Eye (tissue), 1 donor: ENCODE measurements at regions not wholly inside any gene's neighbourhood (a gene's known extent, or its start where the extent isn't known, plus 50 kb on each side); places are given as distances from the start of the nearest gene placed in this dataset.
A peak's percentile ranks its signal among the peaks of the same experiment; 100 is the strongest.

Experiments
- DNase-seq: peaks from one replicate; pipeline ENCODE4 v3.0.0-alpha.2; 2015

DNA sequence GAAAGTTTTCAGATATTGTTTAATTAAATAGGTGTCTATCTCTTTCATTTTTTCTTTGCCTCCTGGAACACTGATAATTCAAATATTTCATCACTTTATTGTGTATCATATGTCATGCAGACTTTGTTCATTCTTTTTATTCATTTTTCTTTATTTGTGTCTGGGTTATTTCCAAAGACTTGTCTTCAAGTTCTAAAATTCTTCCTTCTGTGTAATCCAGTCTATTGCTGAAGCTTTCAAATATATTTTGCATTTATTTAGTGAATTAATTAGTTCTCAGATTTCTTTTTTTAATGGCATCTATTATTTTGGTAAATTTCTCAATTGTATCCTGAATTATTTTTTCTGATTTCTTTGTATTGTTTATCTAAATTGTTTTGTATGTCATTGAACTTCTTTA is 70.1 kb downstream of the ZNF330 start:
- no peak for DNase-seq

GRCh38 chr4:141294306-141294705 is 73.6 kb downstream of the ZNF330 start:
- no peak for DNase-seq

- DNase-seq = peak; percentile 52
Observed at GRCh38 chr4:141301216-141301615, 80.5 kb downstream of the ZNF330 start.

DNA sequence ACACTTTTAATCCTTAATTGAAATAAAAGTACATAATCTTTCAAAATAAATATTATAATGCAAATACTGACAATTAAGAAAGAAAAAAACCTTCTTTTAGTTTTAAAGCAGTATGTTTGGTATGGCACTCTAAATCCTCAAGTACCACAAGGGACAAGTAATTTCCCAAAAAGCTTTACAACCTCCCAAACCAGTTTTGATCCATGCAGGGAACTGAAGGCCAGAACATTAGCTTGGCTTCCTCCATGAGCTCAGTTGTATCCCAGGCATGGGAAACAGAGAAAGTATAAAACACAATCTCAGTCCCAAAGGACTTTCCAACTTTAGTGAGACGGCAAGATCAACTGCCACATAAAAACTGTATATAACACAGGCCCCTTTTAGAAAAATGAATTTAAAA is 82.2 kb downstream of the ZNF330 start:
- DNase-seq = no peak

GRCh38 chr4:141304346-141304745 is 83.7 kb downstream of the ZNF330 start:
- DNase-seq = no peak

DNA sequence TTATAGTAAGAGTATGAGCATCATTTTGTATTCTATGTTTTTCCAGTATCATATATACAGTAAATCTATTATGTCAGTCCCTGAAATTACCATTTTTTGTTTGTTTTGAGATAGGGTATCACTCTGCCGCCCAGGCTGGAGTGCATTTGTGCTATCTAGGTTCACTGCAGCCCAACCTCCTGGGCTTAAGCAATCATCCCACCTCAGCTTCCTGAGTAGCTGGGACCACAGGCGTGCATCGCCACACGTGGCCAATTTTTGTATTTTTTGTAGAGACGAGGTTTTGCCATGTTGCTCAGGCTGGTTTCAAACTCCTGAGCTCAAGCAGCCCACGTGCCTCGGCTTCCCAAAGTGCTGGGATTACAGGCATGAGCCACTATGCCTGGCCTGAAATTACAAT is 85.6 kb downstream of the ZNF330 start:
- DNase-seq = no peak

GRCh38 chr4:141307241-141307689 is 86.6 kb downstream of the ZNF330 start:
- DNase-seq = peak; percentile 80

DNA sequence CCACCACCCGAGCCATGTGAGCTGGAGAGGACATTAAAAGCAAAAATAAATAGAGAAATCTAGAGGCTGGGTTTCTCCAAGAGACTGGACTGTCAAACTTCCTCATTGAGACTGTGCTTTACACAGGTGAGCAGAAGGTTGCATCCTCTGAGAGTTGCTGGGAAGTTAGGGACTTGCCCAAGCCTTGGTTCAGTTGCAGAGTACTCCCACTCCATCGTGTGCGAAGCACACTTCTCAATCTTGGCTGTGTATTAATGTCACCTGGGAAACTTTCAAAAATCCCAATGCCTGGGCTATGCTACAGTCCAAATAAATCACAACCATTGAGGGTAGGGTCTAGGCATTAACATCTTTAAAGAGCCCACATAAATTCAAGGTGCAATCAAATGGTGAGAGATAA is 89.2 kb downstream of the ZNF330 start:
- DNase-seq = no peak

DNA sequence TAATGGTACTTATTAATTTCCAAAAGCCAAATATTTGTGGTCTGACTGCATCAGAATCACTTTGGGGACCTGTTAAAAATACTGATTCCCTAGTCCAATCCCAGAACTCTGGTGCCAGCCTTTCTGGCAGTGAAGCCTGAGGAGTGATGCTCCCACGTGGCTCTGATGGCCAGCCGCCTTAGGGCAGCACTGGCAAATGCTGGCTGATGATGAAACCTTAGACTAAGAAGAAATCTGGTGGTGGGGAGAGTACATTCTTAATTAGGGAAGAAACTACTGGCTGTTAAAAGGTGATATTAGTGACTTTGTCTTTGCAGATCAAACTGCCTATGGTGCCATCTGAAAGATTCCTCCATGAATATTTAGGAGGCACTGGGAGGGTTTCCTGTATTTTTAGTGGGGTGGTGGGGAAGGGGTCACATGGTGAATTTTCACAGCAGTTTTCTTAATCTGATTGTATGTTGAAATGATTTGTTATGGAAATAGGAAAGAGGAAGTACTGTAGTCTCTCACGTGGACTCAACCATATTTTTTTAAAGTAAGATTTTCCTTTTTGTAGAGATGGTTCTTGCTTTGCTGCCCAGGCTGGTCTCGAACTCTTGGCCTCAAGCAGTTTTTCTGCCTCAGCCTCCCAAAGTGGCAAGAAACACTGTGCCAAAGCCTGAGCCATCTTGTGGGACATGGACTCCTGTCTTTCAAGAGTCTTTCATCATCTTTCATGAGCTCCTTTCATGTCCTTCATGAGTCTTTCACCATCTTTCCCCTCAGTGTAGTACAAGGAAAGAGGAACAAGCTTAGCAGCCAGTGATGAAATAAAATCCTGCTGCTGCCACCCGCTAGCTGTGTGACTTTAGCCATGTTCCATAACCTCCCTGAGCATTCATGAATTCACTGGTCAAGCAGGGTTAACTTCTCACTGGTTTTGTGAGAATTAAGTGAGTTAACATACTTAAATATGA is 90.8 kb downstream of the ZNF330 start:
- DNase-seq = no peak

DNA sequence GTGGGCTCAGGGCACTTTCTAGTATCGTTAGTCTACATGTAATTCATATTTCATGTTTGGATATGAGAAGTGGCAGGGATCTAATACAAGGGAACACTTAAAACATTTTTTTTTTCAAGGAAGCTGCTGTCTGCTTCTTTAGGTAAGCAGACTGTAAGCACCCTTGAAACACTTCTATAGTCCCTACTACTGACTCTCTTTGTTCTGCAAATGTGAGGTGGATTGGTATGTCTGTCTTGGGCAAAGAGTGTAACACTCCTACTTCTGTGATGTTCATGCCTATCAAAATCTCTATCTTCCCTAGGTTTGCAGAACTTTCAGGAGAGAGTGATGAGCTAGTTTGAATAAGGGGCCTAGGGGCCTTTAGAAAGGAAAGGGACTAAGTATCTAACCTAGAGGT is 93.9 kb downstream of the ZNF330 start:
- DNase-seq = no peak

GRCh38 chr4:141328560-141329173 is 108.0 kb downstream of the ZNF330 start:
- DNase-seq = no peak

- DNase-seq = no peak
Observed at GRCh38 chr4:141329174-141329569, 108.5 kb downstream of the ZNF330 start.

GRCh38 chr4:141330616-141331015 is 109.9 kb downstream of the ZNF330 start:
- DNase-seq = no peak

DNA sequence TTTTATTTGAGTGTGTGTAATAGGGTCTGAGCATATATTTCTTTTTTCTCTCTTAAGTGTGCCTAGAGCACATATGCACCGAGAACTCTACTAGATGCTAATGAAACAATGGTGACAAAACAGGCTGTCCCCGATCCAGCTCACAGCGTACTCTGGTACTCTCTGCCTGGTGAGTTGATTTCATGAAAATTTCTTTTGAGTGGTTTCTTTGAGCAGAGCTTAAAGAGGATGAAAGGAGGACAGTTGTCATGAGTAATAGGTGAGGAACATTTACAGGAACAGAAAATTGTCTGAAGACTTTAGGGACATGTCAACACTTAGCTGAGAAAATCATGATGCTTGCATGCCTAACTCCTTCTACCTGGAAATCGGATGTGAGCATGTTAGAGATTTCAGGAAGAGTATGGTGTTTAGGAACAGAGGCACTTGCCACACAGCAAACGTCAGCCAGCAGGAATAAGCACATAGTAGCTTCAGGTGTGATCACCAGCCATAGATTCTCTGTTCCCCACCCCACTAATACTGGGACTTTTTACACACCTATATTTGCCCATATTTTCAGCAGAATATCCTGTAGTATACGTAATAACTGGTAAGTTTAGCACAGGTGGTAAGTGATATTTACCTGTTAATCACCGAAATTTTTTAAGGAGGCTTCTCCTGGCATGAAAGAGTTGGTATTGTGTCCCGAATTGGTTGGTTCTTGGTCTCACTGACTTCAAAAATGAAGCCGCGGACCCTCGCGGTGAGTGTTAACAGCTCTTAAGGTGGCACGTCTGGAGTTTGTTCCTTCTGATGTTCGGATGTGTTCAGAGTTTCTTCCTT is 111.1 kb downstream of the ZNF330 start:
- no peak for DNase-seq

DNA sequence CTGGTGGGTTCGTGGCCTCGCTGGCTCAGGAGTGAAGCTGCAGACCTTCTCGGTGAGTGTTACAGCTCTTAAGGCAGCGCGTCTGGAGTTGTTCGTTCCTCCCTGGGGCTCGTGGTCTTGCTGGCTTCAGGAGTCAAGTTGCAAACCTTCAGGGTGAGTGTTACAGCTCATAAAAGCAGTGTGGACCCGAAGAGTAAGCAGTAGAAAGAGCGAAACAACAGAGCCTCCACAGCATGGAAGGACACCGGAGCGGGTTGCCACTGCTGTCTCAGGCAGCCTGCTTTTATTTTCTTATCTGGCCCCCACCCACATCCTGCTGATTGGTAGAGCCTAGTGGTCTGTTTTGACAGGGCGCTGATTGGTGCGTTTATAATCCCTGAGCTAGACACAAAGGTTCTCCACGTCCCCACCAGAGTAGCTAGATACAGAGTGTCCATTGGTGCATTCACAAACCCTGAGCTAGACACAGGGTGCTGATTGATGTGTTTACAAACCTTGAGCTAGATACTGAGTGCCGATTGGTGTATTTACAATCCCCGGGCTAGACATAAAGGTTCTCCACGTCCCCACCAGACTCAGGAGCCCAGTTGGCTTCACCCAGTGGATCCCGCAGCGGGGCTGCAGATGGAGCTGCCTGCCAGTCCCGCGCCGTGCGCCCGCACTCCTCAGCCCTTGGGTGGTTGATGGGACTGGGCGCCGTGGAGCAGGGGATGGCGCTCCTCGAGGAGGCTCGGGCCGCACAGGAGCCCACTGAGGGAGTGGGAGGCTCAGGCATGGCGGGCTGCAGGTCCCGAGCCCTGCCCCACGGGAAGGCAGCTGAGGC is 111.9 kb downstream of the ZNF330 start:
- peak; percentile 22 for DNase-seq

DNA sequence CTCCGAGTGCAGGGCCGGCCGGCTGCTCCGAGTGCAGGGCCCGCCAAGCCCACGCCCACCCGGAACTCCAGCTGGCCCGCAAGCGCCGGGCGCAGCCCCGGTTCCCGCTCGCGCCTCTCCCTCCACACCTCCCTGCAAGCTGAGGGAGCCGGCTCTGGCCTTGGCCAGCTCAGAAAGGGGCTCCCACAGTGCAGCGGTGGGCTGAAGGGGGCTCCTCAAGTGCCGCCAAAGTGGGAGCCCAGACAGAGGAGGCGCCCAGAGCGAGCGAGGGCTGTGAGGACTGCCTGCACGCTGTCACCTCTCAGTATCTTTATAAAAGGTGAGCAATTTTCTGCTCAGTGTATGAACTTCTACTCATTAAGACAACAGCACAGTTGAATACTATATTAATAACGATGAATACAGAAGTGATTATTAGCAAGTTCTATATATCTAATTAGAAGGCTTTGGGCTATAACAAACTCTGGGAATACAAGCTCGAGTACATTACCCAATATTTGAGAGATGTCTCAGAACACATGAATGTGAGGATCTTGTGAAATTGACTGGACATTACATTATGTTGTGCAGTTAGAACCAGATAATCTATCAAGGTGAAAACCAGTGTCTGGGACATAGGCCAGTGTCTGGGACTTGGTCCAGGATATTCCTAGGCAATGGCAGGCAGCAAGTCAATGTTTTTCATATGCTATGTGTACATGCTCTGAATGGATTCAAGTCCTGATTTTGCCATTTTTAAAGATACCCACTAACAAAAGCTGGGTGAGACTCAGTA is 112.9 kb downstream of the ZNF330 start:
- peak; percentile 38 for DNase-seq

DNA sequence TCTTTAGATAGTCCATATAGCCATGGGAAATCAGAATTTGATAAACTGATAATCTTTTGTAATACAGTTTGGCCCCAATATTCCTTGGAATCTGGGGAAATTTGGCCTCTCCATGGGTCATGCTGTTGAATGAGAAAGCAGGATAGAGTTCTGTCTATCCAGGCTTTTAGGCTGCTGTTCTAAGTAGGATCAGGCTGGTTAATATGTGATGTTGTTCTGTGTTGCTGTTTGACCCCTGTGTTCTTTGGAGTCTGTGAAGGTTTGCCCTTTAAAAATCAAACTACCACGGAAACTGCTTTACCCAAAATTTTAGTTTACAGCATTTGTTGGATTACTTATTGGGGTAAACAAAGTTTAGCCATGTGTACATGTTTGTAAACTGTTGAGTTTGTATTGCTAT is 114.5 kb downstream of the ZNF330 start:
- no peak for DNase-seq

DNA sequence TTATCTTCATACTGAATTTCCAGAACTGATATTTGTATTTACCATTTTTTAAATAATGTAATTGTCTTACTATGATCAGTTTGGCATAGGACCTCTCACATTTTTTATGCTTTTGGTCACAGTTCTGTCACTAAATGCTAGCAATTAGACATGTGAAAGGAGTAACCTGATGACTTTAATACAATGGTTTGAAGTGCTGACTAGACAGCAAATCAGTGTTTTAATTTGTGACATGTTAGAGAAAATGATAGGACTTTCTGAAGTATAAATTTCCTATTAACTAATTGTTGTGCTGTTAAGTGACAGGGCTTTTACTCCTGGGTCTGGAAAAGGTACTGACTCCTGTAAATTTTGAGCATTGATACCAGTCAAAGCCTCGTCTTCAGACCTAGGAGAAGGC is 117.5 kb downstream of the ZNF330 start:
- DNase-seq = no peak

- DNase-seq = no peak
Observed at GRCh38 chr4:141339391-141339790, 118.7 kb downstream of the ZNF330 start.

DNA sequence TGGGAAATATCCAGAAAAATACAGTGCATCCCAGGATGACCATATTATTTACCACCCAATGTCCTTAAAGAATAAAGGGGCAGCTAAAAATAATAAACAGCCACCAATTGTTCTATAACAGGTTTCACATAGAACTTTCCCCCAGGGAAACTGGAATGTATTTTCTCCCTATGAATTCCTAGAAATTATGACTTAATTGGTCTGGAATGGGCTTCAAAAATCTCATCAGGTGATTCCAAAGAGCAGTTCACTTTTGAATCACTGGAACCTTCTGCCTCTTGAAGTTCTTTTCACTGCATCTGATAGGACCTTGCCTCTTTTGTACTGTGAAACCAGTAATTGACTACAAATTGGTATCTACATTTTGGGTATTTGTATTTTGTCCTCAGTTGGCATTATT is 119.3 kb downstream of the ZNF330 start:
- DNase-seq = no peak

GRCh38 chr4:141340458-141340857 is 119.8 kb downstream of the ZNF330 start:
- DNase-seq = no peak

DNA sequence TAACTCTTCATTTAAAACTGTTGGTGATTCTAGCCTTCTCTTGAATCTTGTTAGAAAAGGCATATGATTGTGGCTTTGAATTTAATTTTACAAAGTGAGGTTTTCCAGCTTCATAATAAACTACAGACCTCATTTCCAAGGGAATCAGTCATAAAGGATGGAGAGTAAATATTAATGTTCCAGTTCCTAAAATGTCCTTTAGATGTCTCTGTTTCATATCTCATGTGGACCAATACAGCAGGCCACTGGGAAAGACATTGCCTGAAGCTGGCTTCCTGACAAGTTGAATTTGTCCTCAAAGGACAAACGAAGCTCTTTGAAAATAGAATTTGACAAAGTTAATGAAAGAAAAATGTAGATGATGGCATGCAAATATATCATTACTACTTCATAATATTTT is 125.4 kb downstream of the ZNF330 start:
- DNase-seq = peak; percentile 79
